ENCODE measurements at regions not wholly inside any gene's neighbourhood (a gene's known extent, or its start where the extent isn't known, plus 50 kb on each side); places are given as distances from the start of the nearest gene placed in this dataset.

DNA sequence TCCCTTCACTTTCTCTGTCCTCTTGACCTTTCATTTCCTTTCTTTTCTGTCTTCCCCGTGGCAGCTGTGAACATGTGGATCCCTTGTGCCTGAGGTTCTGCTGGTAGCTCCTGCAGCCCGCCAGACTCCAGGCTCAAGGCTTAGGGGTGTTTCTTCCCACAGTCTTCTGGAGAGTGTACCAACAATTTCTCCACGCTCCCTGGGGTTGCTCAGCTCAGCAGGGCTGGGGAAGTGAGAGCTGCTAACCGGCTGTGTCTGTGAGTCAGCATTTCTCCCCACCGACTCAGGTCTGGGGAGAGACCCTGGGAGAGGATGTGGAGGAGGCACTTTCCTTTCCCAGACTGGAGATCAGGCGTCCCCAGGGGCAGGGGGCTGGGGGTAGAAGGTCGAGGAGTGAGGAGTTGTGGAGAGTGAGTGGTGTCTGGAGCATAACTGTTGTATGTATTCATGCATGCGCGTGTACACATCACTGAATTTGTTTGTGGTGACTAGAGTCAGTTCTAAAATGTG lies 193.6 kb downstream of the KCNRG start:
- peak overlapping the region; percentile 43 for H2AFZ ChIP-seq (ENCODE audit: low read depth, low read length)
- H3K4me2 ChIP-seq (ENCODE audit: insufficient read depth, low read length) = peak overlapping the region; percentile 61
- H4K20me1 ChIP-seq (ENCODE audit: insufficient read depth, low read length) = no peaks in the 10 kb centered on the region
- H3K27ac ChIP-seq (ENCODE audit: low read length) = peak overlapping the region; percentile 75
- no peaks in the 10 kb centered on the region for H3K27me3 ChIP-seq (ENCODE audit: insufficient read depth, low read length, poor library complexity)
- no peaks in the 10 kb centered on the region for H3K79me2 ChIP-seq (ENCODE audit: insufficient read depth, low read length)
- peaks cover 19% of the 10 kb centered on the region for H3K4me1 ChIP-seq (ENCODE audit: insufficient read depth, low read length)
- H3K36me3 ChIP-seq (ENCODE audit: insufficient read depth, low read length) = no peaks in the 10 kb centered on the region
- peak overlapping the region; percentile 37 for H3K9ac ChIP-seq (ENCODE audit: low read depth, low read length)
- peaks cover 11% of the 10 kb centered on the region for H3K9me3 ChIP-seq (ENCODE audit: insufficient read depth, low read length, severe bottlenecking)
- peak; percentile 84 for DNase-seq
- ATAC-seq (ENCODE audit: insufficient read depth, low read depth) = peak; percentile 99
- TF ChIP-seq EZH2 (IDR thresholded peaks at IDR 0.05; ENCODE audit: borderline replicate concordance, low read depth, low read length, severe bottlenecking) = no peak
- TF ChIP-seq, protein P1, sequence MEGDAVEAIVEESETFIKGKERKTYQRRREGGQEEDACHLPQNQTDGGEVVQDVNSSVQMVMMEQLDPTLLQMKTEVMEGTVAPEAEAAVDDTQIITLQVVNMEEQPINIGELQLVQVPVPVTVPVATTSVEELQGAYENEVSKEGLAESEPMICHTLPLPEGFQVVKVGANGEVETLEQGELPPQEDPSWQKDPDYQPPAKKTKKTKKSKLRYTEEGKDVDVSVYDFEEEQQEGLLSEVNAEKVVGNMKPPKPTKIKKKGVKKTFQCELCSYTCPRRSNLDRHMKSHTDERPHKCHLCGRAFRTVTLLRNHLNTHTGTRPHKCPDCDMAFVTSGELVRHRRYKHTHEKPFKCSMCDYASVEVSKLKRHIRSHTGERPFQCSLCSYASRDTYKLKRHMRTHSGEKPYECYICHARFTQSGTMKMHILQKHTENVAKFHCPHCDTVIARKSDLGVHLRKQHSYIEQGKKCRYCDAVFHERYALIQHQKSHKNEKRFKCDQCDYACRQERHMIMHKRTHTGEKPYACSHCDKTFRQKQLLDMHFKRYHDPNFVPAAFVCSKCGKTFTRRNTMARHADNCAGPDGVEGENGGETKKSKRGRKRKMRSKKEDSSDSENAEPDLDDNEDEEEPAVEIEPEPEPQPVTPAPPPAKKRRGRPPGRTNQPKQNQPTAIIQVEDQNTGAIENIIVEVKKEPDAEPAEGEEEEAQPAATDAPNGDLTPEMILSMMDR (IDR thresholded peaks at IDR 0.05; ENCODE audit: borderline replicate concordance, extremely low read depth, low read length, poor library complexity, severe bottlenecking) = no peak
- H3K4me3 ChIP-seq (ENCODE audit: low read depth in 1 of 2, low read length in 2 of 2) = peak overlapping the region in 1 of 2 experiments; percentile 31; a peak in 2 of 4 replicates

DNA sequence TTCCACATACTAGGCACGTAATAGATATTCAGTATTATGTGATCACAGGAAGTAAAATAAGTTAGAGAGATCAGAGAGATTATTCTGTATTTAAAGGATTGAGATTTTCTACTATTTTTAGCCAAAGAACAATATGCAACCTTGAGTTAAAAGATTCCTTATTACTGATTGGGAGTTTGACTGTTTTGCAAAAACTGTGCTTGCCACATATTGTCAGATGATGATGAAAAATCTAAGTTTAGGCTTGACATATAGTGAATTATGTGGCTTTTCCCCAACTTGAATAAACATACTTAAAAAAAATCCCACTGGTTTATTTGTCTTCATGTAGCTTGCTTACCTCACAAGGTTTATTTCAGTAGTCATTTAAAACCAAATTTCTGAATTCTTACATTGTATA lies 194.4 kb downstream of the KCNRG start:
- TF ChIP-seq, protein P1 (IDR thresholded peaks at IDR 0.05; ENCODE audit: borderline replicate concordance, extremely low read depth, low read length, poor library complexity, severe bottlenecking) = no peak
- no peak for TF ChIP-seq EZH2 (IDR thresholded peaks at IDR 0.05; ENCODE audit: borderline replicate concordance, low read depth, low read length, severe bottlenecking)
- no peak for ATAC-seq (ENCODE audit: insufficient read depth, low read depth)
- Histone ChIP-seq H3K4me2 (ENCODE audit: insufficient read depth, low read length) (peak overlapping the region; percentile 61; the same call in 1 of the 2 replicates), H3K79me2 (ENCODE audit: insufficient read depth, low read length) (no peaks in the 10 kb centered on the region), H4K20me1 (ENCODE audit: insufficient read depth, low read length) (no peaks in the 10 kb centered on the region), H3K27me3 (ENCODE audit: insufficient read depth, low read length, poor library complexity) (no peaks in the 10 kb centered on the region), H3K4me3 (ENCODE audit: low read depth in 1 of 2, low read length in 2 of 2) (no peak overlapping the region), H3K27ac (ENCODE audit: low read length) (peak overlapping the region; percentile 39), H3K9ac (ENCODE audit: low read depth, low read length) (no peak overlapping the region), H3K4me1 (ENCODE audit: insufficient read depth, low read length) (peaks cover 24% of the 10 kb centered on the region), H3K36me3 (ENCODE audit: insufficient read depth, low read length) (no peaks in the 10 kb centered on the region), H2AFZ (ENCODE audit: low read depth, low read length) (no peak overlapping the region), H3K9me3 (ENCODE audit: insufficient read depth, low read length, severe bottlenecking) (peaks cover 16% of the 10 kb centered on the region)
- DNase-seq = no peak

DNA sequence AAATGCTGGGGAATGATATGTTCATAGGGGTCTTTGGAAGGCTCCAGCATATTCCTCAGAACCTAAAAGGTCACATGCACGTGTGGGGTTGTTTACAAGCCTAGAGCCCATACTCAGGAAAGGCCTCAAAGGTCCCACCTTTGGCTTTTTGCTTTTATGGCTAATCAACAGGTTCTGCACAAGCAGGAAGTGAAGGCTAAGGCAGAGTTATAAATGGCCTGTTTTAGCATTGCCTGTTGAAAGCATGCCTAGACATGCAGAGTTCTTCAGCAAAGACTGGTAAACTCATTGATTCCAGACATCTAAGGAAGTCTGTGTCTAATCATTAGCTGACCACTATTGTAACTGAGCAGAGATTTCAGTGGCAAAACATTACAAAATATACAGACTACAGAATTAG lies 198.3 kb downstream of the KCNRG start:
- no peak for DNase-seq
- H3K4me2 ChIP-seq (ENCODE audit: insufficient read depth, low read length) = no peak overlapping the region
- peaks cover 33% of the 10 kb centered on the region for H3K4me1 ChIP-seq (ENCODE audit: insufficient read depth, low read length)
- TF ChIP-seq EZH2 (IDR thresholded peaks at IDR 0.05; ENCODE audit: borderline replicate concordance, low read depth, low read length, severe bottlenecking) = no peak
- TF ChIP-seq, protein P1 (IDR thresholded peaks at IDR 0.05; ENCODE audit: borderline replicate concordance, extremely low read depth, low read length, poor library complexity, severe bottlenecking) = no peak
- no peak overlapping the region for H3K4me3 ChIP-seq (ENCODE audit: low read depth in 1 of 2, low read length in 2 of 2)
- no peak overlapping the region for H3K9ac ChIP-seq (ENCODE audit: low read depth, low read length)
- no peak overlapping the region for H2AFZ ChIP-seq (ENCODE audit: low read depth, low read length)
- ATAC-seq (ENCODE audit: insufficient read depth, low read depth) = no peak
- H4K20me1 ChIP-seq (ENCODE audit: insufficient read depth, low read length) = no peaks in the 10 kb centered on the region
- no peak overlapping the region for H3K27ac ChIP-seq (ENCODE audit: low read length)
- H3K27me3 ChIP-seq (ENCODE audit: insufficient read depth, low read length, poor library complexity) = no peaks in the 10 kb centered on the region
- no peaks in the 10 kb centered on the region for H3K36me3 ChIP-seq (ENCODE audit: insufficient read depth, low read length)
- peaks cover 20% of the 10 kb centered on the region for H3K9me3 ChIP-seq (ENCODE audit: insufficient read depth, low read length, severe bottlenecking)
- H3K79me2 ChIP-seq (ENCODE audit: insufficient read depth, low read length) = no peaks in the 10 kb centered on the region
